ENCODE measurements at regions not wholly inside any gene's neighbourhood (a gene's known extent, or its start where the extent isn't known, plus 50 kb on each side); places are given as distances from the start of the nearest gene placed in this dataset.

DNA sequence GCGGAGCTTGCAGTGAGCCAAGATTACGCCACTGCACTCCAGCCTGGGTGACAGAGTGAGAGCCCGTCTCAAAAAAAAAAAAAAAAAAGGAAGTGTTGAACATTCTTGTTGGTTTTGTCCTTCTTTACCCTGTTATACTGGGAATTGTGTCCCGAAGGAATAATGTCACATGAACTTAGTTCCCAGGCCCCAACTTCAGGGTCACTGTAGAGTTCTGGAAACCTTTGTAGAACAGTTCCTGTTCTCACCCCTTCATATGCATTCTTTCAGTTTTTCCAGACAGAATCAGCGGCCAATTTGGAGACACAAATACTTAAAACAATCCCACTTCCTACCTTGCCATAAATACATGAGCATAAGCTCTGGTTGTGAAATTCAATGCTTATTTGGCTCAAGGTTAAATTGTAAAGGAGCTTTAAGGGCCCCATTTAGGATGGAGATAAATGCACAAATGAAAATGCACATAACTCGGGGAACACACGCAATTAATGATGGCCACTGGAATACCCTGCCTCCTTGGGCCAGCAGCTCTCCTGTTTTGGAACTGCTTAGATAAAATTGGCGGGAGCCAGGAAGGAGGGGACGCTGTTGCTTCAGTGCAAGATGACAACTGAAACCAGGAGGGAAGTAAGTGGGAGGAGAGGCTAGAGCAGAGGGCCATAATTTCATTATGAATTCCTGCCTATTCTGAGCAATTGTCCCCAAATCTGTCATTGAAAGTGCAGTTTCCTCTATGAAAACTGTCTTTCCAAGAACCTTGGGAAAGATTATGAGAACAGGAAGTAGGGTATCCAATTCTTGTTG, 153.7 kb downstream of the FGF1 start:
- TF ChIP-seq, protein P1, sequence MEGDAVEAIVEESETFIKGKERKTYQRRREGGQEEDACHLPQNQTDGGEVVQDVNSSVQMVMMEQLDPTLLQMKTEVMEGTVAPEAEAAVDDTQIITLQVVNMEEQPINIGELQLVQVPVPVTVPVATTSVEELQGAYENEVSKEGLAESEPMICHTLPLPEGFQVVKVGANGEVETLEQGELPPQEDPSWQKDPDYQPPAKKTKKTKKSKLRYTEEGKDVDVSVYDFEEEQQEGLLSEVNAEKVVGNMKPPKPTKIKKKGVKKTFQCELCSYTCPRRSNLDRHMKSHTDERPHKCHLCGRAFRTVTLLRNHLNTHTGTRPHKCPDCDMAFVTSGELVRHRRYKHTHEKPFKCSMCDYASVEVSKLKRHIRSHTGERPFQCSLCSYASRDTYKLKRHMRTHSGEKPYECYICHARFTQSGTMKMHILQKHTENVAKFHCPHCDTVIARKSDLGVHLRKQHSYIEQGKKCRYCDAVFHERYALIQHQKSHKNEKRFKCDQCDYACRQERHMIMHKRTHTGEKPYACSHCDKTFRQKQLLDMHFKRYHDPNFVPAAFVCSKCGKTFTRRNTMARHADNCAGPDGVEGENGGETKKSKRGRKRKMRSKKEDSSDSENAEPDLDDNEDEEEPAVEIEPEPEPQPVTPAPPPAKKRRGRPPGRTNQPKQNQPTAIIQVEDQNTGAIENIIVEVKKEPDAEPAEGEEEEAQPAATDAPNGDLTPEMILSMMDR (IDR thresholded peaks at IDR 0.05; ENCODE audit: extremely low read depth in 1 of 2, insufficient read depth in 1 of 2, low read depth in 1 of 2, low read length in 2 of 2), result no peak
- TF ChIP-seq POLR2A (IDR thresholded peaks at IDR 0.05; ENCODE audit: low read depth, low read length), result no peak
- no peak for TF ChIP-seq MYC (IDR thresholded peaks at IDR 0.05; ENCODE audit: low read depth, low read length)
